ENCODE measurements at regions not wholly inside any gene's neighbourhood (a gene's known extent, or its start where the extent isn't known, plus 50 kb on each side); places are given as distances from the start of the nearest gene placed in this dataset.
"Not testable (repeated sequence)": the region's sequence is repeated elsewhere in the genome, so short reads cannot be mapped to it uniquely, and the experiment has no call there.

- no peak for DNase-seq (ENCODE audit: extremely low read depth, low read depth)
Observed at GRCh38 chr6:88499845-88500699, 333.9 kb upstream of the CNR1 start.

GRCh38 chr6:88499436-88499835 is 333.3 kb upstream of the CNR1 start:
- no peak for DNase-seq (ENCODE audit: extremely low read depth, low read depth)

GRCh38 chr6:88497403-88497802 is 331.3 kb upstream of the CNR1 start:
- not testable (repeated sequence) for DNase-seq (ENCODE audit: extremely low read depth, low read depth)

- no peak for DNase-seq (ENCODE audit: extremely low read depth, low read depth)
Observed at GRCh38 chr6:88494401-88495140, 328.4 kb upstream of the CNR1 start.

GRCh38 chr6:88493717-88494116 is 327.6 kb upstream of the CNR1 start:
- DNase-seq (ENCODE audit: extremely low read depth, low read depth) = no peak

GRCh38 chr6:88492824-88493223 is 326.7 kb upstream of the CNR1 start:
- DNase-seq (ENCODE audit: extremely low read depth, low read depth) = peak; percentile 3

- no peak for DNase-seq (ENCODE audit: extremely low read depth, low read depth)
Observed at GRCh38 chr6:88492241-88492640, 326.1 kb upstream of the CNR1 start.

GRCh38 chr6:88491266-88491880 is 325.2 kb upstream of the CNR1 start:
- DNase-seq (ENCODE audit: extremely low read depth, low read depth) = no peak

- no peak for DNase-seq (ENCODE audit: extremely low read depth, low read depth)
Observed at GRCh38 chr6:88490908-88491264, 324.7 kb upstream of the CNR1 start.

- no peak for DNase-seq (ENCODE audit: extremely low read depth, low read depth)
Observed at GRCh38 chr6:88490195-88490907, 324.2 kb upstream of the CNR1 start.

GRCh38 chr6:88483424-88483823 is 317.3 kb upstream of the CNR1 start:
- DNase-seq (ENCODE audit: extremely low read depth, low read depth) = no peak

GRCh38 chr6:88482465-88482864 is 316.3 kb upstream of the CNR1 start:
- DNase-seq (ENCODE audit: extremely low read depth, low read depth) = no peak

- no peak for DNase-seq (ENCODE audit: extremely low read depth, low read depth)
Observed at GRCh38 chr6:88481519-88481918, 315.4 kb upstream of the CNR1 start.

- no peak for DNase-seq (ENCODE audit: extremely low read depth, low read depth)
Observed at GRCh38 chr6:88480816-88481215, 314.7 kb upstream of the CNR1 start.

- DNase-seq (ENCODE audit: extremely low read depth, low read depth) = no peak
Observed at GRCh38 chr6:88477413-88477812, 311.3 kb upstream of the CNR1 start.

GRCh38 chr6:88476388-88476787 is 310.2 kb upstream of the CNR1 start:
- no peak for DNase-seq (ENCODE audit: extremely low read depth, low read depth)

- DNase-seq (ENCODE audit: extremely low read depth, low read depth) = no peak
Observed at GRCh38 chr6:88474720-88475119, 308.6 kb upstream of the CNR1 start.

GRCh38 chr6:88473589-88473988 is 307.4 kb upstream of the CNR1 start:
- no peak for DNase-seq (ENCODE audit: extremely low read depth, low read depth)

- DNase-seq (ENCODE audit: extremely low read depth, low read depth) = no peak
Observed at GRCh38 chr6:88472851-88473525, 306.8 kb upstream of the CNR1 start.

- DNase-seq (ENCODE audit: extremely low read depth, low read depth) = no peak
Observed at GRCh38 chr6:88459643-88460042, 293.5 kb upstream of the CNR1 start.
